ENCODE measurements at regions not wholly inside any gene's neighbourhood (a gene's known extent, or its start where the extent isn't known, plus 50 kb on each side); places are given as distances from the start of the nearest gene placed in this dataset.

GRCh38 chr10:112091703-112092102 lies 91.9 kb downstream of the GPAM start:
- DNase-seq (ENCODE audit: extremely low read depth in 1 of 2, low read depth in 1 of 2), result no peak

GRCh38 chr10:112092519-112092918 lies 91.0 kb downstream of the GPAM start:
- DNase-seq (ENCODE audit: extremely low read depth in 1 of 2, low read depth in 1 of 2), result no peak

GRCh38 chr10:112094984-112095383 lies 88.6 kb downstream of the GPAM start:
- no peak for DNase-seq (ENCODE audit: extremely low read depth in 1 of 2, low read depth in 1 of 2)

- no peak for DNase-seq (ENCODE audit: extremely low read depth in 1 of 2, low read depth in 1 of 2)
These were observed 87.8 kb downstream of the GPAM start for GRCh38 chr10:112095731-112096130.

- no peak for DNase-seq (ENCODE audit: extremely low read depth in 1 of 2, low read depth in 1 of 2)
These were observed 84.9 kb downstream of the GPAM start for GRCh38 chr10:112098682-112099081.

All from activated CD8-positive, alpha-beta memory T cell treated with anti-CD3 and anti-CD28 coated beads for 1 hour (primary cell).